ENCODE measurements at regions not wholly inside any gene's neighbourhood (a gene's known extent, or its start where the extent isn't known, plus 50 kb on each side); places are given as distances from the start of the nearest gene placed in this dataset.

DNA sequence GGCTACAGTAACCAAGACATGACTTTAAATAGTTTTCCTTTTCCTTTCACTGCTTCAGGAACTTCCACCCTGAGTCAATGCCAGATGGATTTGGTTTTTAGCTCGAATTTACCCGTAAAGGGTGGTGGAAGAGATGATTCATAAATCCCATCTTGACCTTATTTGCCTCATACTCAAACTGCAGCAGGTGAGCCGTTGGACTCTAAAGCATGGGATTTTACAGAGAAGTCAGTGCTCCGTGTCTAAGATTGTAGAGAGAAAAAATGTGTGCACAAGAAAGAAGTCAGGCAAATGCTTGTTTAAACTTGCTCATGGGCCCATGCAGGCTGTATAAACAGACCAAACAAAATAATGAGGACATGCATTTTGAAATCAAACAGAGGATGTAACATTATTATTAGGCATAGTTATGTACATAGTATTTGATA lies 369.7 kb upstream of the TRIB2 start:
- FAIRE-seq = no peak
- TF ChIP-seq SPI1 (IDR thresholded peaks at IDR 0.05; ENCODE audit: low read depth, low read length) (no peak), PAX5 (IDR thresholded peaks at IDR 0.05; ENCODE audit: insufficient read depth, low read length, severe bottlenecking) (no peak), POU2F2 (IDR thresholded peaks at IDR 0.05; ENCODE audit: low read depth, low read length) (no peak), TAF1 (IDR thresholded peaks at IDR 0.05; ENCODE audit: low read depth, low read length) (no peak), POLR2AphosphoS5 (IDR thresholded peaks at IDR 0.05; ENCODE audit: low read depth, low read length) (no peak)
- DNase-seq (ENCODE audit: insufficient read length, low spot score) = no peak

DNA sequence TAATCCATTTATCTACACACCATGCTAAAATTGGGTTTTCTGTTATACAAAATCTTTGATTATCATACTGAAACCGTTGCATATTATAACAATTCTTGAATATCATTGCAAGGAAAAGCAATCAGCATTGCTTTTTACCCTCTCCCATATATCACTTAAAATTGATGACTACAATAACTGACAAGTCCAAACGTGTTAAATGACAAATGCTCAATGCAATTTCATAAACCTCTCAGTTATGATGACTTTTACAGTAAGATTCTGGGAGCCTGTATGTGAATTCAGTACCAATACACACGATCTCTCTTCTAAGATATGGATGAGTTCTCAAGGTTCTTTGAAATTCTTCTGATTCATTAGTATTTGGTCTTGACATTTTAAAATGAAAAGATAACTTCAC lies 368.5 kb upstream of the TRIB2 start:
- TF ChIP-seq POLR2A (IDR thresholded peaks at IDR 0.05; ENCODE audit: low read depth, low read length) (no peak), POLR2AphosphoS5 (IDR thresholded peaks at IDR 0.05; ENCODE audit: low read depth, low read length) (no peak), SPI1 (IDR thresholded peaks at IDR 0.05; ENCODE audit: low read depth, low read length) (no peak), PAX5 (IDR thresholded peaks at IDR 0.05; ENCODE audit: insufficient read depth, low read length, severe bottlenecking) (no peak), POU2F2 (IDR thresholded peaks at IDR 0.05; ENCODE audit: low read depth, low read length) (no peak), TAF1 (IDR thresholded peaks at IDR 0.05; ENCODE audit: low read depth, low read length) (no peak)
- DNase-seq (ENCODE audit: insufficient read length, low spot score) (no peak), FAIRE-seq (no peak)

DNA sequence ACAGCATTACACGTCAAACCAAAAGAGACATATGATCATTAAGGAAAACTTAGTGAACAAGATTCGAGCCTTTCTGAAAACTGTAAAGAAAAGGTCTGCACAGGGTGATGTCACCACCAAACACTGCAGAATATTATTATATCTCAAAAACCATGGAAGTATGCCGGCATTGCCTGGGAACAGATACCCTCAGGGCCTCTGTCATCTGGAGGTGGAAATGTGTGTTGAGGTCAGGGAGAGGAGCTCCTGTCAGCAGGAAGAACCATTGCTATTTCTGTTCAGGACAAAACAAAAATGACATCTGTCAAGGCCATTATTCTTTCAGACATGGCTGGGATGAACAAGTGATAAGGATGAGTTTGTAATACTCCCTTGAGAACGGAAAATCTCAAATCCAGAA lies 365.9 kb upstream of the TRIB2 start:
- TF ChIP-seq SPI1 (IDR thresholded peaks at IDR 0.05; ENCODE audit: low read depth, low read length) (no peak), PAX5 (IDR thresholded peaks at IDR 0.05; ENCODE audit: insufficient read depth, low read length, severe bottlenecking) (no peak), POU2F2 (IDR thresholded peaks at IDR 0.05; ENCODE audit: low read depth, low read length) (no peak), POLR2A (IDR thresholded peaks at IDR 0.05; ENCODE audit: low read depth, low read length) (no peak), POLR2AphosphoS5 (IDR thresholded peaks at IDR 0.05; ENCODE audit: low read depth, low read length) (no peak), TAF1 (IDR thresholded peaks at IDR 0.05; ENCODE audit: low read depth, low read length) (no peak)
- no peak for DNase-seq (ENCODE audit: insufficient read length, low spot score)
- FAIRE-seq = no peak

DNA sequence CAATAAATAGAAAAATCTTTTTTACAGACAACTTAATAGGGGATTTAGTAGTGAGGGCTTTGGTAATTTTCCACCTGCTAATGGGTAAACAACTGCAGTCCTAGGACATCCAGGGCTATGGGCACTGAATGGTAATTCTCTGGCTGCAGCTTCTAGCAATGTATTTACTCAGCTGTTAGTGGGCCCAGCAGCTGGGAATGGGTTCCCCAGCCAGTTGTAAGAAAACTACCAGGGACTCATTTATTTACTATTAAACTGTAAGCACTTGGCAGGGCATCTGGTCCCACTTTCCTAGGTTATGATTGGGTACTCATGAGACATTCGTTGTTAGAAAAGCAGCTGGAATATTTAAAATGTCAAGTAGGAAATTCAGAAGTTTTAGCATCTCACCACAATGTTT lies 363.8 kb upstream of the TRIB2 start:
- DNase-seq (ENCODE audit: insufficient read length, low spot score) (no peak), FAIRE-seq (no peak)
- TF ChIP-seq POLR2A (IDR thresholded peaks at IDR 0.05; ENCODE audit: low read depth, low read length) (no peak), PAX5 (IDR thresholded peaks at IDR 0.05; ENCODE audit: insufficient read depth, low read length, severe bottlenecking) (no peak), SPI1 (IDR thresholded peaks at IDR 0.05; ENCODE audit: low read depth, low read length) (no peak), POLR2AphosphoS5 (IDR thresholded peaks at IDR 0.05; ENCODE audit: low read depth, low read length) (no peak), POU2F2 (IDR thresholded peaks at IDR 0.05; ENCODE audit: low read depth, low read length) (no peak), TAF1 (IDR thresholded peaks at IDR 0.05; ENCODE audit: low read depth, low read length) (no peak)

GRCh38 chr2:12361506-12361905 lies 355.2 kb upstream of the TRIB2 start:
- no peak for TF ChIP-seq PAX5 (IDR thresholded peaks at IDR 0.05; ENCODE audit: insufficient read depth, low read length, severe bottlenecking)
- FAIRE-seq = no peak
- no peak for DNase-seq (ENCODE audit: insufficient read length, low spot score)

DNA sequence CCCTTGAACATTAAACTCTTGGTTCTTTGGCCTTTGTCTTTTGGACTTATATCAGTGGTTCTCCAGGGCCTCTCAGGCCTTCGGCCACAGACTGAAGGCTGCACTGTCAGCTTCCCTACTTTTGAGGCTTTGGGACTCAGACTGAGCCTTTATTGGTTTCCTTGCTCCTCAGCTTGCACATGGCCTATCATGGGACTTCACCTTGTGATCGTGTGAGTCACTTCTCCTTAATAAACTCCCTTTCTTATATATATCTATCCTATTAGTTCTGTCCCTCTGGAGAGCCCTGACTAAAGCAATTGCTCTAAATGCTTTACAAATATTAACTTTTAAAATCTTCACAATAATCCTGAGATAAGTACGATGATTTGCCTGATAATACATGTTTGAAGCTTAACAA lies 353.6 kb upstream of the TRIB2 start:
- DNase-seq (ENCODE audit: insufficient read length, low spot score) (no peak), FAIRE-seq (no peak)
- no peak for TF ChIP-seq SPI1 (IDR thresholded peaks at IDR 0.05; ENCODE audit: low read depth, low read length)
- no peak for TF ChIP-seq POLR2AphosphoS5 (IDR thresholded peaks at IDR 0.05; ENCODE audit: low read depth, low read length)
- TF ChIP-seq POU2F2 (IDR thresholded peaks at IDR 0.05; ENCODE audit: low read depth, low read length) = no peak
- TF ChIP-seq POLR2A (IDR thresholded peaks at IDR 0.05; ENCODE audit: low read depth, low read length) = no peak
- TF ChIP-seq TAF1 (IDR thresholded peaks at IDR 0.05; ENCODE audit: low read depth, low read length) = no peak
- TF ChIP-seq PAX5 (IDR thresholded peaks at IDR 0.05; ENCODE audit: insufficient read depth, low read length, severe bottlenecking) = no peak

- TF ChIP-seq TAF1 (IDR thresholded peaks at IDR 0.05; ENCODE audit: low read depth, low read length) (no peak), POLR2AphosphoS5 (IDR thresholded peaks at IDR 0.05; ENCODE audit: low read depth, low read length) (no peak), POU2F2 (IDR thresholded peaks at IDR 0.05; ENCODE audit: low read depth, low read length) (no peak), SPI1 (IDR thresholded peaks at IDR 0.05; ENCODE audit: low read depth, low read length) (no peak), PAX5 (IDR thresholded peaks at IDR 0.05; ENCODE audit: insufficient read depth, low read length, severe bottlenecking) (no peak), POLR2A (IDR thresholded peaks at IDR 0.05; ENCODE audit: low read depth, low read length) (no peak)
- no peak for FAIRE-seq
- DNase-seq (ENCODE audit: insufficient read length, low spot score) = no peak
These were observed 353.2 kb upstream of the TRIB2 start for GRCh38 chr2:12363569-12363968.

GRCh38 chr2:12369566-12369965 lies 347.2 kb upstream of the TRIB2 start:
- no peak for FAIRE-seq

GRCh38 chr2:12376025-12376424 lies 340.7 kb upstream of the TRIB2 start:
- TF ChIP-seq POLR2A (IDR thresholded peaks at IDR 0.05; ENCODE audit: low read depth, low read length) (no peak), POU2F2 (IDR thresholded peaks at IDR 0.05; ENCODE audit: low read depth, low read length) (no peak), POLR2AphosphoS5 (IDR thresholded peaks at IDR 0.05; ENCODE audit: low read depth, low read length) (no peak), SPI1 (IDR thresholded peaks at IDR 0.05; ENCODE audit: low read depth, low read length) (no peak), TAF1 (IDR thresholded peaks at IDR 0.05; ENCODE audit: low read depth, low read length) (no peak), PAX5 (IDR thresholded peaks at IDR 0.05; ENCODE audit: insufficient read depth, low read length, severe bottlenecking) (no peak)
- DNase-seq (ENCODE audit: insufficient read length, low spot score) = no peak
- FAIRE-seq = no peak

More at GRCh38 chr2:12369566-12369965, 347.2 kb upstream of the TRIB2 start:
- TF ChIP-seq POU2F2 (IDR thresholded peaks at IDR 0.05; ENCODE audit: low read depth, low read length) (no peak), TAF1 (IDR thresholded peaks at IDR 0.05; ENCODE audit: low read depth, low read length) (no peak), POLR2A (IDR thresholded peaks at IDR 0.05; ENCODE audit: low read depth, low read length) (no peak), PAX5 (IDR thresholded peaks at IDR 0.05; ENCODE audit: insufficient read depth, low read length, severe bottlenecking) (no peak), POLR2AphosphoS5 (IDR thresholded peaks at IDR 0.05; ENCODE audit: low read depth, low read length) (no peak), SPI1 (IDR thresholded peaks at IDR 0.05; ENCODE audit: low read depth, low read length) (no peak)
- DNase-seq (ENCODE audit: insufficient read length, low spot score) = no peak

GRCh38 chr2:12379143-12379542 lies 337.6 kb upstream of the TRIB2 start:
- DNase-seq (ENCODE audit: insufficient read length, low spot score) (no peak), FAIRE-seq (no peak)

More at GRCh38 chr2:12379143-12379542, 337.6 kb upstream of the TRIB2 start:
- TF ChIP-seq POU2F2 (IDR thresholded peaks at IDR 0.05; ENCODE audit: low read depth, low read length) (no peak), POLR2A (IDR thresholded peaks at IDR 0.05; ENCODE audit: low read depth, low read length) (no peak), POLR2AphosphoS5 (IDR thresholded peaks at IDR 0.05; ENCODE audit: low read depth, low read length) (no peak), PAX5 (IDR thresholded peaks at IDR 0.05; ENCODE audit: insufficient read depth, low read length, severe bottlenecking) (no peak), TAF1 (IDR thresholded peaks at IDR 0.05; ENCODE audit: low read depth, low read length) (no peak), SPI1 (IDR thresholded peaks at IDR 0.05; ENCODE audit: low read depth, low read length) (no peak)
